ENCODE measurements at regions not wholly inside any gene's neighbourhood (a gene's known extent, or its start where the extent isn't known, plus 50 kb on each side); places are given as distances from the start of the nearest gene placed in this dataset.

DNA sequence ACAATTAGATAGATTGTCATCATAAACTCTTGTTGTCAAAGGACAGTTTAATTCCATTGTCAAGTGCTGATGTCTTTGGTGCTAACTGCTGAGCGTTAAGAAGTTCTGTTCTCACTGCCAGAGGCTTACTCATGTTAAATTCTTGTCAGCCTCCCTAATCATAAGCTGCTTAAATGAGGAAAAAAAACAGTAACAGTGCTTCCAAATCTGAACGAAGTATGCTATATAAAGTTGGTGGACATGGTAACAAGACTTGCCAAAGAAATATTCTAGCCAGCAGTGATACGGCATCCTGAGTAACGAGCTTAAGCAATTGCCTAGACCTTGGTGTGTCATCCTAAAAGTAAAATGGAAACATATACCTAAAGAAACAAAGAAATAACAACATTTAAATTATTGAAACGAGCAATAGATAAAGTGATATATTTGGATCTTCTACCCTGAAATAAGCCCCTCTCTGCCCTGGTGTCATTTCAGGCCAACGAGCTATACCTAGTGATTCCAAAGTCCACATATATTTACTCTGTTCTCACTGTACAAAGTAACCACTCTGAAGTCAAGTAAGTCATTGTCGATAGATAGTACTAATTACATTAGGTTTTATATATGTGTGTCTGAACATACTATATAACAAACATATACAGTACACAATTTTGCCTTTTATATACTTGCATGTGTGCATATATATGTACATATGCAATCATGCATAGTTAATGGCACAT is 339.7 kb upstream of the HS3ST1 start:
- Histone ChIP-seq H3K4me1 (ENCODE audit: control insufficient read depth in 2 of 2, insufficient read depth in 2 of 2, low read length in 2 of 2) (no peaks in the 10 kb centered on the region), H3K27ac (ENCODE audit: low read depth in 2 of 2, low read length in 2 of 2) (no peak overlapping the region), H3K9ac (ENCODE audit: low read depth in 1 of 2, low read length in 2 of 2) (no peak overlapping the region), H3K36me3 (ENCODE audit: control insufficient read depth in 2 of 2, insufficient read depth in 2 of 2, low read length in 2 of 2) (no peaks in the 10 kb centered on the region), H3K4me3 (ENCODE audit: low read length in 2 of 2) (no peak overlapping the region), H3K9me3 (ENCODE audit: control insufficient read depth in 2 of 2, low read length in 2 of 2) (no peaks in the 10 kb centered on the region), H3K27me3 (ENCODE audit: control insufficient read depth in 2 of 2, insufficient read depth in 2 of 2, low read length in 2 of 2) (no peaks in the 10 kb centered on the region)

DNA sequence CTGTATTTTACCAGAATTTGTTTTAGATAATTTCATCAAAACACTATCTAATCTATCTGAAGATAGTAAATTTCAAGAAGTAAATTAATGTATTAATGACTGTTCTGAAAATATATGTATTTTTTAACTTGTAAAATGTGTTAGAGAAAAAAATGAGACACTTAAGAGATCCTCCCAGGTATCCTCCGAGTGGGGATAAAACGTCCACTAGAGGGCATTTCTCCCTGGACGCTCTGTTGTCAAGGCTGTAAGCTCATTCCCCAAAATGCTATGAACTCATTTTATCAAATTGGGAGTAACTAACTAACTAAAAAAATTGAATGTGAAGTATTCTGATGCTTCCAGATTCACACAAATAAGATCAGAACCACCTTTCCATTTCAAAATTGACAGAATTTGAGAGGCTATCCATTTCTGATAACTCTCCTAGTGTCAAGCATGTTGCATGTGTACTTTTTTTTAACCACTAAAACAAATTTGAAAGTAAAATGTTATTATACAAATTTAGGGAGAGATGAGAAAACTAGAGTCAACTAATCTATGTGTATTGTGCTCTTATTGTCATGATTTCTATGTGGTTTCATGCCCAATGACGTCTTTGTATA is 337.3 kb upstream of the HS3ST1 start:
- Histone ChIP-seq H3K36me3 (ENCODE audit: control insufficient read depth in 2 of 2, insufficient read depth in 2 of 2, low read length in 2 of 2) (no peaks in the 10 kb centered on the region), H3K4me3 (ENCODE audit: low read length in 2 of 2) (no peak overlapping the region), H3K9ac (ENCODE audit: low read depth in 1 of 2, low read length in 2 of 2) (no peak overlapping the region), H3K4me1 (ENCODE audit: control insufficient read depth in 2 of 2, insufficient read depth in 2 of 2, low read length in 2 of 2) (no peaks in the 10 kb centered on the region), H3K9me3 (ENCODE audit: control insufficient read depth in 2 of 2, low read length in 2 of 2) (no peaks in the 10 kb centered on the region), H3K27ac (ENCODE audit: low read depth in 2 of 2, low read length in 2 of 2) (no peak overlapping the region), H3K27me3 (ENCODE audit: control insufficient read depth in 2 of 2, insufficient read depth in 2 of 2, low read length in 2 of 2) (no peaks in the 10 kb centered on the region)

DNA sequence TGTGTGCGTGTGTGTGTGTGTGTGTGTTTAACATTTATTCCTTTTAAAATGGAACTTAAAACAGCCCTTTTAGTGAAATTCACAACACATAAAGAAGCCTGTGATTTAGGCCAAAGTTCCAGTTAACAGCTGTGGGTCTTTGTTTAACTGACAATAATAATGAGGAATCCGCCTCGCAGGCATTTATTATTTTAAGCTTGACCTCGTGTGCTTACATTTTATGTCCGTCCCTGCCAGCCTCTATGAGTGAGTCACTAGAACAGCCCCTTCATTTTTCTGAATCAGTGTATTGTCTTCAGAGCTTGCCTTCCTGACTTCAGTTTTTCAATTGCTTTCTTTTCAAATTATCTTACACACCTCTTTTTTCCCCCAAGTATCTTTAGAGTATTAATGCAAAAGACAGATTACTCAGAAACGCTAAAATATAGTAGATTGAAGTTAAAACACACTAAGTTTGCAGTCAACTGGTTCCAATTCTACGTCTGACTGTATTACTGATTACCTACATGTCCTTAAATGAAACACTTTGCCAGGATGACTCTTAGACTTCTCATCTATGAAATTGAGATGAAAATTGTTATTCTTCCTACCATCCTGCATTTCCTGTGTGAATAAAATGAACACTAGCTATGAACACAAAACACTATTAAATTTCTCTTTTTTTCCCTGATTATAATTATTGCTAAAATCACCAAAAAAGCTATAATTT is 319.6 kb upstream of the HS3ST1 start:
- Histone ChIP-seq H3K27me3 (ENCODE audit: control insufficient read depth in 2 of 2, insufficient read depth in 2 of 2, low read length in 2 of 2) (no peaks in the 10 kb centered on the region), H3K4me3 (ENCODE audit: low read length in 2 of 2) (no peak overlapping the region), H3K9ac (ENCODE audit: low read depth in 1 of 2, low read length in 2 of 2) (no peak overlapping the region), H3K27ac (ENCODE audit: low read depth in 2 of 2, low read length in 2 of 2) (no peak overlapping the region), H3K4me1 (ENCODE audit: control insufficient read depth in 2 of 2, insufficient read depth in 2 of 2, low read length in 2 of 2) (no peaks in the 10 kb centered on the region), H3K36me3 (ENCODE audit: control insufficient read depth in 2 of 2, insufficient read depth in 2 of 2, low read length in 2 of 2) (no peaks in the 10 kb centered on the region), H3K9me3 (ENCODE audit: control insufficient read depth in 2 of 2, low read length in 2 of 2) (no peaks in the 10 kb centered on the region)

DNA sequence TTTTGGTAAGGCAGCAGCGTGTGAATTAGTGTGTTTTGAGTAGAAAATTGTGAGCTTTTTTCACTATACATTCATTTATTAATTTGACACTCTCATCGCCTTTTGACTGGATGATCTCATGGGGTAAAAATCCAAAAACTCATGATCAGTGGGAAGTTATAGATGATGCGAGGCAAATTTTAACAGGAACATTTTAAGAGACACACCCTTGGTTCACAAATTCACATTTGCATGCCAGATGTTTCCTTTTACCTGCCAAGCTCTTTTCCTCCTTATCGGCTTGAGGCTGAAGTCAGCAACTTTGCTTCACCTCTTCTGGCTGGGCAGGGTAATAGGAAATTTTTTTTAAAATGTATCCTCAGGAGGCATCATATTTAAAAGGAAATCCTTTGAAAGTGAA is 318.0 kb upstream of the HS3ST1 start:
- H3K36me3 ChIP-seq (ENCODE audit: control insufficient read depth in 2 of 2, insufficient read depth in 2 of 2, low read length in 2 of 2) = no peaks in the 10 kb centered on the region
- no peaks in the 10 kb centered on the region for H3K9me3 ChIP-seq (ENCODE audit: control insufficient read depth in 2 of 2, low read length in 2 of 2)
- no peak overlapping the region for H3K4me3 ChIP-seq (ENCODE audit: low read length in 2 of 2)
- H3K27me3 ChIP-seq (ENCODE audit: control insufficient read depth in 2 of 2, insufficient read depth in 2 of 2, low read length in 2 of 2) = no peaks in the 10 kb centered on the region
- no peak overlapping the region for H3K9ac ChIP-seq (ENCODE audit: low read depth in 1 of 2, low read length in 2 of 2)
- no peak overlapping the region for H3K27ac ChIP-seq (ENCODE audit: low read depth in 2 of 2, low read length in 2 of 2)
- H3K4me1 ChIP-seq (ENCODE audit: control insufficient read depth in 2 of 2, insufficient read depth in 2 of 2, low read length in 2 of 2) = no peaks in the 10 kb centered on the region

DNA sequence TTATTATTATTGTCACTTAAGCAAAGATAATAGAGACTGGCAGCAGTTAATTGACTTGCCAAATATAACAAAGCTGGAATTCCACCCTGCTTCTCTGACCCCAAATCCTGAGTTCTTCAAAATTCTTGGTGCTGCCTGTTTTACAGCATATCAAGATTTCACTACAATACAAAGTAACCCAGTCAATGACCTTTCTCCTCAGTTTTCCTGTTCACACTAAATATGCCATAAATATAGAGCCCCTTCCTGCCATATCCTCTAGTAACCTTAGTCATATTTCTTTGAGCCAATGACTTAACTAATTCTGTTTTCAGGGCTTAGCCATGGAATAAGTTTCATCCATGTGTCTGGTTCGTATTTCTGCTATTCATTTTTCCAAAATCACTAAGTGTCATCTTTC is 315.3 kb upstream of the HS3ST1 start:
- Histone ChIP-seq H3K9ac (ENCODE audit: low read depth in 1 of 2, low read length in 2 of 2) (no peak overlapping the region), H3K36me3 (ENCODE audit: control insufficient read depth in 2 of 2, insufficient read depth in 2 of 2, low read length in 2 of 2) (no peaks in the 10 kb centered on the region), H3K4me3 (ENCODE audit: low read length in 2 of 2) (no peak overlapping the region), H3K4me1 (ENCODE audit: control insufficient read depth in 2 of 2, insufficient read depth in 2 of 2, low read length in 2 of 2) (peaks cover 0 to 3% of the 10 kb centered on the region in 2 donors), H3K27ac (ENCODE audit: low read depth in 2 of 2, low read length in 2 of 2) (no peak overlapping the region), H3K27me3 (ENCODE audit: control insufficient read depth in 2 of 2, insufficient read depth in 2 of 2, low read length in 2 of 2) (no peaks in the 10 kb centered on the region), H3K9me3 (ENCODE audit: control insufficient read depth in 2 of 2, low read length in 2 of 2) (no peaks in the 10 kb centered on the region)

DNA sequence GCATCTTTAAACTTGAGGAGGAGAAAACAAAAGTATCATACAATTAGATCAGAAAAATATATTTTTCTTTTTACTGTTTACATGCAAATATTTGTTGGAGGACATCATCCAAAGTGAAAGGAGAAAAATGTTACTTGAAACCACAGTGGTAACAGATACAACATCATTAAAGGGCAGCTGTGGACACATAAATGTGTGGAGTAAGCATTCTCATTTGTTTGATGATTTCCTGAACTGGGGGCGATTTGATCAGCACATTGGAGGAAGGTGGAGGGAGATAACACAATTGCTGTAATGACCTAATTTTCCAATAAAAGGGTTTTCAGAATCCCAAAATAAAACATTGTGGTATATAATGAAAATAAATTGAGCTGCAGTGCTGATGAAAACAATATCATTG is 314.5 kb upstream of the HS3ST1 start:
- no peak overlapping the region for H3K4me3 ChIP-seq (ENCODE audit: low read length in 2 of 2)
- H3K9ac ChIP-seq (ENCODE audit: low read depth in 1 of 2, low read length in 2 of 2) = no peak overlapping the region
- H3K9me3 ChIP-seq (ENCODE audit: control insufficient read depth in 2 of 2, low read length in 2 of 2) = no peaks in the 10 kb centered on the region
- H3K36me3 ChIP-seq (ENCODE audit: control insufficient read depth in 2 of 2, insufficient read depth in 2 of 2, low read length in 2 of 2) = no peaks in the 10 kb centered on the region
- no peaks in the 10 kb centered on the region for H3K27me3 ChIP-seq (ENCODE audit: control insufficient read depth in 2 of 2, insufficient read depth in 2 of 2, low read length in 2 of 2)
- peaks cover 0 to 3% of the 10 kb centered on the region in 2 donors for H3K4me1 ChIP-seq (ENCODE audit: control insufficient read depth in 2 of 2, insufficient read depth in 2 of 2, low read length in 2 of 2)
- H3K27ac ChIP-seq (ENCODE audit: low read depth in 2 of 2, low read length in 2 of 2) = no peak overlapping the region

DNA sequence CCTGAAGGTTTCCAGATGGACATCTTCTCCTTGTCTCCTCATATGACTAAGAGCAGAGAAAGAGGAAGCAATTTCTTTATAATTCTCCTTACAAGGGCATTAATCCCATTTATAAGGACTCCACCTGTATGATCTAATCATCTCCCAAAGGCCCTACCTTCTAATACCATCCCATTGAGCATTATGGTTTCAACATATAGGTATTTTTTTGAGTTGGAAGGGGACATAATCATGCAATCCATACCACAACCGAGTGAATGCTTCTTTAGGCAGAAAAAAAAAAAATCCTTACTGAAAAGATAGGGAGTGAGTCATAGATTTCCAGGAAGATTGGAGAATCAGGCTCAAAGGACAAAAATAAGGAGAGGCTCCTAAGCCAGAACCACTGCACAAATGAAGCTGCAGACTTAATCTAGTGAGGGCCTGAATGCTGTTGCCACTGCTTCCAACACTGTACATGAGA is 312.5 kb upstream of the HS3ST1 start:
- Histone ChIP-seq H3K9ac (ENCODE audit: low read depth in 1 of 2, low read length in 2 of 2) (no peak overlapping the region), H3K9me3 (ENCODE audit: control insufficient read depth in 2 of 2, low read length in 2 of 2) (no peaks in the 10 kb centered on the region), H3K27me3 (ENCODE audit: control insufficient read depth in 2 of 2, insufficient read depth in 2 of 2, low read length in 2 of 2) (no peaks in the 10 kb centered on the region), H3K4me1 (ENCODE audit: control insufficient read depth in 2 of 2, insufficient read depth in 2 of 2, low read length in 2 of 2) (peaks cover 0 to 3% of the 10 kb centered on the region in 2 donors), H3K27ac (ENCODE audit: low read depth in 2 of 2, low read length in 2 of 2) (no peak overlapping the region), H3K4me3 (ENCODE audit: low read length in 2 of 2) (no peak overlapping the region), H3K36me3 (ENCODE audit: control insufficient read depth in 2 of 2, insufficient read depth in 2 of 2, low read length in 2 of 2) (no peaks in the 10 kb centered on the region)

DNA sequence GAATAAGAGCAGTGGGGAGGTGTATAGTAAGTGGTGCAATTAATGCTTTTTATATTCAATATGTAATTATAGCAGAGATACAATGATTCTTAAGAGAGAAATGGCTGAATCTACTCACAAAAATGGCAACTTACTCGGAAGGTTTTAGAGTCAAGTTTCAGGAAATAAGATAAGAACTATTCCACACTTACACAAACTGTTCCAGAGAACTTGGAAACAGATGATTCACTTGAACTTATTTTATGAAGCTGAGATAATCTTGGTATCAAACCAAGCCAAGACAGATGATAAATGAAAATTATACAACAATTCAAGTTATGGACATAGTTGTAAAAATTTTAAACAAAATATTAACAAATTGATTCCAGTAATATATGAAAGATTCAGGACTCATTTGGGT is 311.3 kb upstream of the HS3ST1 start:
- no peak overlapping the region for H3K4me3 ChIP-seq (ENCODE audit: low read length in 2 of 2)
- H3K27ac ChIP-seq (ENCODE audit: low read depth in 2 of 2, low read length in 2 of 2) = no peak overlapping the region
- no peaks in the 10 kb centered on the region for H3K36me3 ChIP-seq (ENCODE audit: control insufficient read depth in 2 of 2, insufficient read depth in 2 of 2, low read length in 2 of 2)
- no peak overlapping the region for H3K9ac ChIP-seq (ENCODE audit: low read depth in 1 of 2, low read length in 2 of 2)
- no peaks in the 10 kb centered on the region for H3K9me3 ChIP-seq (ENCODE audit: control insufficient read depth in 2 of 2, low read length in 2 of 2)
- no peaks in the 10 kb centered on the region for H3K27me3 ChIP-seq (ENCODE audit: control insufficient read depth in 2 of 2, insufficient read depth in 2 of 2, low read length in 2 of 2)
- peaks cover 0 to 3% of the 10 kb centered on the region in 2 donors for H3K4me1 ChIP-seq (ENCODE audit: control insufficient read depth in 2 of 2, insufficient read depth in 2 of 2, low read length in 2 of 2)

DNA sequence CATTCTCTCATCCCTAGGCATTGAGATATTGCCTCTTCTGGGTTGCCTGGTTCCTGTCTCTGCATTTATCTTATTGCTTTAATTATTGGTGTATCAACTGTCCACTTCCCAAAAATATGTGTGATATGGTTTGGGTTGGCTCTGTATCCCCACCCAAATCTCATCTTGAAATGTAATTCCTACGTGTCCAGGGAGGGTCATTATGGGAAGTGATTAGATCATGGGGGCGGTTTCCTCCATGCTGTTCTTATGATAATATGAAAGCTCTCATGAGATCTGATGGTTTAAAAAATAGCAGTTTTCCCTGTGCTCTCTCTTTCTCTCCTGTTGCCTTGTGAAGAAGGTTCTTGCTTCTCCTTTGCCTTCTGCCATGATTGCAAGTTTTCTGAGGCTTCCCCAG is 308.3 kb upstream of the HS3ST1 start:
- H3K27me3 ChIP-seq (ENCODE audit: control insufficient read depth in 2 of 2, insufficient read depth in 2 of 2, low read length in 2 of 2) = no peaks in the 10 kb centered on the region
- H3K27ac ChIP-seq (ENCODE audit: low read depth in 2 of 2, low read length in 2 of 2) = no peak overlapping the region
- H3K4me3 ChIP-seq (ENCODE audit: low read length in 2 of 2) = no peak overlapping the region
- H3K4me1 ChIP-seq (ENCODE audit: control insufficient read depth in 2 of 2, insufficient read depth in 2 of 2, low read length in 2 of 2) = peaks cover 0 to 5% of the 10 kb centered on the region in 2 donors
- H3K9ac ChIP-seq (ENCODE audit: low read depth in 1 of 2, low read length in 2 of 2) = no peak overlapping the region
- no peaks in the 10 kb centered on the region for H3K9me3 ChIP-seq (ENCODE audit: control insufficient read depth in 2 of 2, low read length in 2 of 2)
- H3K36me3 ChIP-seq (ENCODE audit: control insufficient read depth in 2 of 2, insufficient read depth in 2 of 2, low read length in 2 of 2) = no peaks in the 10 kb centered on the region

DNA sequence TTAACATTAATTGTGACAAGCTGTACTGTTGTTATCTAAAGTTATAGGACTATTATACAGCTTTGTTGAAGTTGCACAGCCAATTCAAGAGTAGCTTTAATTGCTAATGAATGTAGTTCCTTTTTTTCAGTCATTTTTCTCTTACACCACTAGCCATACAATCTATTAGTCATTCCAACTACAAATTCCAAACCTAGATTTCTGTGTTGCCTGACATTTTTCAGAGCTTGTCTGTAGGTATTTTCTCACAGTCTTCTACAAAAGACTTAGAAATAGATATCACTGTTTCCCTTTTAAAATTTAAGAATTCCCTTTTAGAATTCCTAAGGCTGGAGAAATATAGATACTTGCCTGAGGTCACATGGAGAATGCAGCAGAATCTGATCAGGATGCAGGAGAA is 307.0 kb upstream of the HS3ST1 start:
- Histone ChIP-seq H3K36me3 (ENCODE audit: control insufficient read depth in 2 of 2, insufficient read depth in 2 of 2, low read length in 2 of 2) (no peaks in the 10 kb centered on the region), H3K9me3 (ENCODE audit: control insufficient read depth in 2 of 2, low read length in 2 of 2) (no peaks in the 10 kb centered on the region), H3K4me1 (ENCODE audit: control insufficient read depth in 2 of 2, insufficient read depth in 2 of 2, low read length in 2 of 2) (peaks cover 0 to 4% of the 10 kb centered on the region in 2 donors), H3K27me3 (ENCODE audit: control insufficient read depth in 2 of 2, insufficient read depth in 2 of 2, low read length in 2 of 2) (no peaks in the 10 kb centered on the region), H3K4me3 (ENCODE audit: low read length in 2 of 2) (no peak overlapping the region), H3K27ac (ENCODE audit: low read depth in 2 of 2, low read length in 2 of 2) (no peak overlapping the region), H3K9ac (ENCODE audit: low read depth in 1 of 2, low read length in 2 of 2) (no peak overlapping the region)
